GM19438 (cell line): ENCODE measurements at regions not wholly inside any gene's neighbourhood (a gene's known extent, or its start where the extent isn't known, plus 50 kb on each side); places are given as distances from the start of the nearest gene placed in this dataset.
"Not testable (repeated sequence)": the region's sequence is repeated elsewhere in the genome, so short reads cannot be mapped to it uniquely, and the experiment has no call there.

Experiments
- ATAC-seq: cut with Tn5 transposase; IDR thresholded peaks from one replicate; pipeline ENCODE4 v1.9.1; 2021; ENCODE audit warnings: low read depth; ENCODE audit not compliant: unreplicated experiment

- no peak for ATAC-seq
Observed at GRCh38 chr3:30408105-30408557, 198.3 kb upstream of the TGFBR2 start.

GRCh38 chr3:30418443-30418842, 188.0 kb upstream of the TGFBR2 start:
- no peak for ATAC-seq

GRCh38 chr3:30421266-30421665, 185.1 kb upstream of the TGFBR2 start:
- ATAC-seq, result no peak

- no peak for ATAC-seq
Observed at GRCh38 chr3:30426293-30426993, 180.0 kb upstream of the TGFBR2 start.

GRCh38 chr3:30428251-30428650, 178.2 kb upstream of the TGFBR2 start:
- no peak for ATAC-seq

GRCh38 chr3:30435861-30436331, 170.5 kb upstream of the TGFBR2 start:
- no peak for ATAC-seq

- ATAC-seq, result no peak
Observed at GRCh38 chr3:30437171-30437601, 169.2 kb upstream of the TGFBR2 start.

GRCh38 chr3:30438126-30438525, 168.3 kb upstream of the TGFBR2 start:
- no peak for ATAC-seq

GRCh38 chr3:30439451-30440053, 166.8 kb upstream of the TGFBR2 start:
- ATAC-seq, result no peak

GRCh38 chr3:30440147-30440604, 166.2 kb upstream of the TGFBR2 start:
- ATAC-seq, result no peak

GRCh38 chr3:30440880-30441279, 165.5 kb upstream of the TGFBR2 start:
- no peak for ATAC-seq

GRCh38 chr3:30443756-30444673, 162.4 kb upstream of the TGFBR2 start:
- ATAC-seq, result no peak

GRCh38 chr3:30448450-30449289, 157.7 kb upstream of the TGFBR2 start:
- ATAC-seq, result no peak

- ATAC-seq, result no peak
Observed at GRCh38 chr3:30449290-30449632, 157.1 kb upstream of the TGFBR2 start.

GRCh38 chr3:30452446-30452845, 154.0 kb upstream of the TGFBR2 start:
- no peak for ATAC-seq

GRCh38 chr3:30453360-30454039, 152.9 kb upstream of the TGFBR2 start:
- no peak for ATAC-seq

- no peak for ATAC-seq
Observed at GRCh38 chr3:30454636-30455035, 151.8 kb upstream of the TGFBR2 start.

- ATAC-seq, result not testable (repeated sequence)
Observed at GRCh38 chr3:30455112-30455511, 151.3 kb upstream of the TGFBR2 start.

GRCh38 chr3:30455840-30456239, 150.6 kb upstream of the TGFBR2 start:
- no peak for ATAC-seq

- no peak for ATAC-seq
Observed at GRCh38 chr3:30456264-30456663, 150.1 kb upstream of the TGFBR2 start.
